H1 (cell line): ENCODE measurements at regions not wholly inside any gene's neighbourhood (a gene's known extent, or its start where the extent isn't known, plus 50 kb on each side); places are given as distances from the start of the nearest gene placed in this dataset.

Experiments
- CTCF ChIA-PET: fragments of 300-600 bp; sonication (Branson Sonifier 250); formaldehyde crosslinking; loops from one replicate; lab custom pipeline; 2021; ENCODE audit not compliant: partially characterized antibody; lab: Charles Lee
- POLR2A ChIA-PET: fragments of 300-600 bp; sonication (Branson Sonifier 250); formaldehyde crosslinking; loops from one replicate; lab custom pipeline; 2021; ENCODE audit warnings: inconsistent platforms; ENCODE audit not compliant: partially characterized antibody; lab: Charles Lee
- DNase-seq, 2 experiments: peaks; one replicate each; pipeline versions ENCODE4 v3.0.0 to v3.0.0-alpha.2; 2010 to 2022; ENCODE audit warnings: low spot score in 2 of 2, low read depth in 1 of 2, mixed read lengths in 1 of 2
- FAIRE-seq: peaks from 2 replicates; lab custom pipeline; 2011; peaks lifted over from hg19 to GRCh38; lab: Jason Lieb, UNC
- H2AFZ ChIP-seq: 2 replicates; pipeline ENCODE4 v1.8.1; 2012; ENCODE audit warnings: low read length, inconsistent platforms
- H2AK5ac ChIP-seq: 2 replicates; pipeline ENCODE4 v1.6.1; 2013; ENCODE audit warnings: low read depth, low read length
- H2BK120ac ChIP-seq: replicated peaks from 2 replicates; pipeline ENCODE3; 2013; ENCODE audit warnings: low read depth, low read length, inconsistent platforms
- H2BK12ac ChIP-seq: 2 replicates; pipeline ENCODE4 v1.6.1; 2013; ENCODE audit warnings: low read depth, low read length
- H2BK15ac ChIP-seq: 2 replicates; pipeline ENCODE4 v1.6.1; 2013; ENCODE audit warnings: low read length
- H2BK20ac ChIP-seq: 2 replicates; pipeline ENCODE4 v1.6.1; 2013; ENCODE audit warnings: low read length
- H2BK5ac ChIP-seq: 2 replicates; pipeline ENCODE4 v1.6.1; 2013; ENCODE audit warnings: low read depth, low read length
- H3K14ac ChIP-seq: 2 replicates; pipeline ENCODE4 v1.6.1; 2013; ENCODE audit warnings: inconsistent platforms; ENCODE audit not compliant: insufficient read length
- H3K18ac ChIP-seq: 2 replicates; pipeline ENCODE4 v1.6.1; 2013; ENCODE audit warnings: low read length; ENCODE audit errors: extremely low read depth
- H3K23ac ChIP-seq: 2 replicates; pipeline ENCODE4 v1.6.1; 2013; ENCODE audit warnings: inconsistent platforms; ENCODE audit not compliant: insufficient read length
- H3K23me2 ChIP-seq: 2 replicates; pipeline ENCODE4 v1.6.1; 2013; ENCODE audit warnings: low read depth, low read length
- H3K27ac ChIP-seq: 2 replicates; pipeline ENCODE4 v1.6.1; 2011; ENCODE audit warnings: low read depth, low read length, inconsistent platforms
- H3K27me3 ChIP-seq, 4 experiments: replicated peaks in 1 of 4; 1 replicate in 1 of 4; 2 replicates in 3 of 4; pipeline versions ENCODE4 v1.6.1 to v1.8.1; 2011 to 2013; ENCODE audit warnings: low read length in 3 of 4, mild to moderate bottlenecking in 3 of 4, inconsistent platforms in 2 of 4, mixed read lengths in 2 of 4, moderate library complexity in 1 of 4; ENCODE audit not compliant: control insufficient read depth in 3 of 4, insufficient read depth in 3 of 4; ENCODE audit errors: extremely low read depth in 1 of 4
- H3K36me3 ChIP-seq, 4 experiments: 2 replicates each; pipeline versions ENCODE4 v1.6.1 to v1.8.1; 2011 to 2013; ENCODE audit warnings: mild to moderate bottlenecking in 4 of 4, low read length in 3 of 4, moderate library complexity in 2 of 4, control low read depth in 1 of 4, inconsistent platforms in 1 of 4; ENCODE audit not compliant: insufficient read depth in 4 of 4, control insufficient read depth in 2 of 4
- H3K4ac ChIP-seq: replicated peaks from 2 replicates; pipeline ENCODE3; 2013; ENCODE audit warnings: low read length, low read depth, mixed read lengths, inconsistent platforms; ENCODE audit not compliant: insufficient read length
- H3K4me1 ChIP-seq, 4 experiments: replicated peaks in 1 of 4; 1 replicate in 1 of 4; 2 replicates in 3 of 4; pipeline versions ENCODE4 v1.6.1 to v1.8.1; 2011 to 2013; ENCODE audit warnings: low read length in 3 of 4, inconsistent platforms in 2 of 4, mixed read lengths in 1 of 4; ENCODE audit not compliant: insufficient read depth in 4 of 4, control insufficient read depth in 3 of 4
- H3K4me2 ChIP-seq, 2 experiments: 2 replicates each; pipeline versions ENCODE4 v1.6.1 to v1.8.1; 2011 to 2013; ENCODE audit warnings: low read depth in 2 of 2, low read length in 2 of 2, control low read depth in 1 of 2, inconsistent platforms in 1 of 2, mild to moderate bottlenecking in 1 of 2; ENCODE audit not compliant: insufficient read depth in 1 of 2
- H3K4me3 ChIP-seq, 4 experiments: fragments of 200-600, 300-600 bp in 1 of 4; sonication (generic), shearing (Covaris generic), sonication (Bioruptor Twin) in 1 of 4; 2 replicates each; pipeline versions ENCODE4 v1.5.1 to v1.8.1; 2011 to 2016; ENCODE audit warnings: low read length in 4 of 4, low read depth in 3 of 4, control low read depth in 2 of 4, inconsistent platforms in 2 of 4, mild to moderate bottlenecking in 2 of 4, mixed read lengths in 1 of 4, moderate library complexity in 1 of 4; ENCODE audit not compliant: insufficient read depth in 2 of 4; ENCODE audit errors: extremely low read depth in 1 of 4
- H3K56ac ChIP-seq: replicated peaks from 2 replicates; pipeline ENCODE3; 2013; ENCODE audit warnings: low read depth, mild to moderate bottlenecking, mixed read lengths, low read length, inconsistent platforms; ENCODE audit not compliant: insufficient read length
- H3K79me1 ChIP-seq: 2 replicates; pipeline ENCODE4 v1.6.1; 2013; ENCODE audit warnings: low read depth, low read length, control low read depth
- H3K79me2 ChIP-seq, 2 experiments: 2 replicates each; pipeline versions ENCODE4 v1.6.1 to v1.8.1; 2012 to 2013; ENCODE audit warnings: low read length in 2 of 2, mild to moderate bottlenecking in 2 of 2, inconsistent platforms in 1 of 2; ENCODE audit not compliant: insufficient read depth in 2 of 2, control insufficient read depth in 1 of 2
- H3K9ac ChIP-seq, 4 experiments: replicated peaks in 1 of 4; 1 replicate in 1 of 4; 2 replicates in 3 of 4; pipeline versions ENCODE4 v1.6.1 to v1.8.1; 2011 to 2013; ENCODE audit warnings: low read depth in 3 of 4, low read length in 3 of 4, control low read depth in 2 of 4, mild to moderate bottlenecking in 2 of 4, moderate library complexity in 2 of 4, inconsistent platforms in 1 of 4; ENCODE audit errors: extremely low read depth in 1 of 4
- H3K9me3 ChIP-seq, 2 experiments: 2 replicates each; pipeline versions ENCODE4 v1.6.1 to v1.8.1; 2012 to 2013; ENCODE audit warnings: mild to moderate bottlenecking in 2 of 2, moderate library complexity in 2 of 2, control low read depth in 1 of 2, inconsistent platforms in 1 of 2, low read depth in 1 of 2, low read length in 1 of 2, mixed read lengths in 1 of 2; ENCODE audit not compliant: insufficient read depth in 2 of 2
- H4K20me1 ChIP-seq, 2 experiments: replicated peaks in 1 of 2; 2 replicates each; pipeline versions ENCODE3 to v1.8.1; 2011 to 2013; ENCODE audit warnings: inconsistent platforms in 2 of 2, low read length in 2 of 2, mild to moderate bottlenecking in 1 of 2; ENCODE audit not compliant: insufficient read depth in 2 of 2, control insufficient read depth in 1 of 2
- H4K5ac ChIP-seq: 2 replicates; pipeline ENCODE4 v1.6.1; 2013; ENCODE audit warnings: low read length, low read depth, mixed read lengths, inconsistent platforms; ENCODE audit not compliant: insufficient read length
- H4K8ac ChIP-seq: 2 replicates; pipeline ENCODE4 v1.8.0; 2013; ENCODE audit warnings: mild to moderate bottlenecking, moderate library complexity, low read length, inconsistent platforms; ENCODE audit not compliant: insufficient read depth; ENCODE audit errors: extremely low read depth
- H4K91ac ChIP-seq: replicated peaks from 2 replicates; pipeline ENCODE3; 2013; ENCODE audit warnings: low read length, mixed read lengths, inconsistent platforms; ENCODE audit not compliant: insufficient read length
- BACH1 ChIP-seq: IDR thresholded peaks from 2 replicates; pipeline ENCODE4 v1.6.1; 2012; ENCODE audit warnings: low read length, improper control_type of control experiment
- BRCA1 ChIP-seq: IDR thresholded peaks from 2 replicates; pipeline ENCODE4 v1.6.1; 2012; ENCODE audit warnings: low read depth, low read length, improper control_type of control experiment
- CHD2 ChIP-seq: IDR thresholded peaks from 2 replicates; pipeline ENCODE4 v1.6.1; 2012; ENCODE audit warnings: low read length, improper control_type of control experiment
- EGR1 ChIP-seq: IDR thresholded peaks from 2 replicates; pipeline ENCODE4 v1.6.1; 2011; ENCODE audit warnings: low read depth, low read length, borderline replicate concordance
- FOSL1 ChIP-seq: IDR thresholded peaks from 2 replicates; pipeline ENCODE4 v1.6.1; 2011; ENCODE audit warnings: mild to moderate bottlenecking, low read depth, low read length, moderate library complexity; ENCODE audit not compliant: insufficient read depth
- HDAC6 ChIP-seq: IDR thresholded peaks from one replicate; pipeline ENCODE4 v1.7.1; 2012; ENCODE audit warnings: low read depth, mild to moderate bottlenecking, inconsistent platforms, low read length, moderate library complexity
- JUN ChIP-seq: IDR thresholded peaks from 2 replicates; pipeline ENCODE4 v1.6.1; 2011; ENCODE audit warnings: low read depth, mild to moderate bottlenecking, improper control_type of control experiment, low read length
- KDM1A ChIP-seq: fragments of 200-600, 300-600 bp; sonication (generic); IDR thresholded peaks from 2 replicates; pipeline ENCODE4 v1.7.1; 2016; ENCODE audit warnings: mild to moderate bottlenecking, low read length, borderline replicate concordance
- RBBP5 ChIP-seq: IDR thresholded peaks from 2 replicates; pipeline ENCODE4 v1.7.1; 2012; ENCODE audit warnings: low read depth, mild to moderate bottlenecking, inconsistent platforms, low read length, moderate library complexity, borderline replicate concordance
- SIRT6 ChIP-seq: IDR thresholded peaks from one replicate; pipeline ENCODE4 v1.7.1; 2012; ENCODE audit warnings: low read length, inconsistent platforms
- SP2 ChIP-seq: IDR thresholded peaks from 2 replicates; pipeline ENCODE4 v1.6.1; 2012; ENCODE audit warnings: mild to moderate bottlenecking, low read length, inconsistent platforms
- TBP ChIP-seq: IDR thresholded peaks from 2 replicates; pipeline ENCODE4 v1.6.1; 2011; ENCODE audit warnings: low read depth, low read length, improper control_type of control experiment
- WGBS, 2 experiments: shearing (Covaris generic) in 1 of 2; methylation state at CpG; one replicate each; pipeline versions ENCODE4 v1.1.6 to v1.1.7; 2013 to 2015; ENCODE audit warnings: low lambda C conversion rate in 2 of 2, mixed read lengths in 2 of 2, inconsistent platforms in 1 of 2, low coverage in 1 of 2, missing lambda C conversion rate in 1 of 2; ENCODE audit not compliant: insufficient replicate concordance in 2 of 2, insufficient coverage in 1 of 2, insufficient read length in 1 of 2; ENCODE audit errors: extremely low coverage in 1 of 2, missing lambda C conversion rate in 1 of 2; 5-methylcytosine and 5-hydroxymethylcytosine counted together
- TF ChIP-seq, protein P1 (sequence below), 3 experiments: IDR thresholded peaks; 1 replicate in 2 of 3; 2 replicates in 1 of 3; pipeline versions ENCODE4 v1.5.1 to v1.6.1; 2011; ENCODE audit warnings: low read length in 3 of 3, mild to moderate bottlenecking in 3 of 3, inconsistent platforms in 2 of 3, low read depth in 1 of 3, moderate library complexity in 1 of 3; ENCODE audit not compliant: insufficient read depth in 1 of 3; ENCODE audit errors: control extremely low read depth in 1 of 3

DNA sequence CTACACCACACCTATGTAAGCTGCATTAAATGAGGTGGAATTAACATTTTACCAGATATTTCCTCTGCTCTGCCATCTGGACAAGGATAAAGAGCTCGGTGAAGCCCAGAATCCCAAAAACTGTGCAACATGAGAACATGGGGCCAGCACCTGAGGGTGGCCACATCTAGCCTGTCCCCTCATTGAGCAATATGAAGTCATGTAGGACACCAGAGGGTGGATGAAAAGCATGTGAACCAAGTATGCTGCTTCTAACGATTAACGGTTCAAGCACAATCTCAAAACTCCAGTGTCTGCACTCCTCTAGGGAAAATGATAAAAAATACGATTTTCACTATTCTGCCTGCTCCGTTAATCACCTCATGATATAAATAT lies 545.8 kb downstream of the EBF1 start:
- Histone ChIP-seq H2AK5ac (no peak overlapping the region), H3K23ac (no peak overlapping the region), H3K79me1 (no peaks in the 10 kb centered on the region), H3K27me3 (no peaks in the 10 kb centered on the region), H3K4me3 (no peak overlapping the region), H3K36me3 (no peaks in the 10 kb centered on the region), H3K56ac (no peak overlapping the region), H2AFZ (0 out of 2 replicates have a peak overlapping the region, but pooled peaks have one; percentile 13), H3K14ac (no peak overlapping the region), H3K9me3 (no peaks in the 10 kb centered on the region), H4K20me1 (no peaks in the 10 kb centered on the region), H3K23me2 (no peaks in the 10 kb centered on the region), H2BK20ac (no peak overlapping the region), H3K4ac (no peak overlapping the region), H3K27ac (no peak overlapping the region), H4K8ac (no peak overlapping the region), H3K18ac (no peak overlapping the region), H2BK15ac (no peak overlapping the region), H4K91ac (no peak overlapping the region), H3K4me1 (no peaks in the 10 kb centered on the region), H3K9ac (no peak overlapping the region), H2BK5ac (no peak overlapping the region), H3K79me2 (no peaks in the 10 kb centered on the region), H3K4me2 (no peak overlapping the region), H2BK120ac (no peak overlapping the region), H2BK12ac (no peak overlapping the region), H4K5ac (no peak overlapping the region)
- CTCF ChIA-PET, result interaction anchor here (0.6 to 2.1 kb wide), 3 partner anchors 10 to 379 kb away, joined by 3 to 4 read pairs (median 4); no protein-coding TSS in a partner anchor
- 98% methylated on average over 5 of the region's 5 CpGs; no CpG with 5 or more reads in 1 of the 2 experiments for WGBS, 2 experiments
- FAIRE-seq, result no peak
- no peak for DNase-seq
- POLR2A ChIA-PET, result no interaction called here
- no peak for TF ChIP-seq BACH1
- no peak for TF ChIP-seq CHD2
- TF ChIP-seq RBBP5, result no peak
- TF ChIP-seq KDM1A, result no peak
- no peak for TF ChIP-seq SIRT6
- no peak for TF ChIP-seq BRCA1
- TF ChIP-seq FOSL1, result no peak
- TF ChIP-seq EGR1, result no peak
- TF ChIP-seq, protein P1, sequence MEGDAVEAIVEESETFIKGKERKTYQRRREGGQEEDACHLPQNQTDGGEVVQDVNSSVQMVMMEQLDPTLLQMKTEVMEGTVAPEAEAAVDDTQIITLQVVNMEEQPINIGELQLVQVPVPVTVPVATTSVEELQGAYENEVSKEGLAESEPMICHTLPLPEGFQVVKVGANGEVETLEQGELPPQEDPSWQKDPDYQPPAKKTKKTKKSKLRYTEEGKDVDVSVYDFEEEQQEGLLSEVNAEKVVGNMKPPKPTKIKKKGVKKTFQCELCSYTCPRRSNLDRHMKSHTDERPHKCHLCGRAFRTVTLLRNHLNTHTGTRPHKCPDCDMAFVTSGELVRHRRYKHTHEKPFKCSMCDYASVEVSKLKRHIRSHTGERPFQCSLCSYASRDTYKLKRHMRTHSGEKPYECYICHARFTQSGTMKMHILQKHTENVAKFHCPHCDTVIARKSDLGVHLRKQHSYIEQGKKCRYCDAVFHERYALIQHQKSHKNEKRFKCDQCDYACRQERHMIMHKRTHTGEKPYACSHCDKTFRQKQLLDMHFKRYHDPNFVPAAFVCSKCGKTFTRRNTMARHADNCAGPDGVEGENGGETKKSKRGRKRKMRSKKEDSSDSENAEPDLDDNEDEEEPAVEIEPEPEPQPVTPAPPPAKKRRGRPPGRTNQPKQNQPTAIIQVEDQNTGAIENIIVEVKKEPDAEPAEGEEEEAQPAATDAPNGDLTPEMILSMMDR (IDR thresholded peaks at IDR 0.05; ENCODE audit: control extremely low read depth in 1 of 3, insufficient read depth in 1 of 3, low read depth in 1 of 3, low read length in 3 of 3), result no peak
- no peak for TF ChIP-seq HDAC6
- no peak for TF ChIP-seq JUN
- no peak for TF ChIP-seq TBP
- TF ChIP-seq SP2, result no peak
